Loucy (cell line): ENCODE measurements at regions not wholly inside any gene's neighbourhood (a gene's known extent, or its start where the extent isn't known, plus 50 kb on each side); places are given as distances from the start of the nearest gene placed in this dataset.

Experiments used
- CTCF ChIP-seq: fragments of 200-600 bp; sonication (generic); conservative IDR thresholded peaks from 2 replicates; pipeline ENCODE4 v1.5.1; 2014; ENCODE audit warnings: mild to moderate bottlenecking, antibody characterized with exemption, low read length
- EZH2phosphoT487 ChIP-seq: fragments of 200-600 bp; IDR thresholded peaks from 2 replicates; pipeline ENCODE4 v1.6.1; 2018; ENCODE audit warnings: antibody characterized with exemption, mild to moderate bottlenecking, moderate library complexity, borderline replicate concordance

DNA sequence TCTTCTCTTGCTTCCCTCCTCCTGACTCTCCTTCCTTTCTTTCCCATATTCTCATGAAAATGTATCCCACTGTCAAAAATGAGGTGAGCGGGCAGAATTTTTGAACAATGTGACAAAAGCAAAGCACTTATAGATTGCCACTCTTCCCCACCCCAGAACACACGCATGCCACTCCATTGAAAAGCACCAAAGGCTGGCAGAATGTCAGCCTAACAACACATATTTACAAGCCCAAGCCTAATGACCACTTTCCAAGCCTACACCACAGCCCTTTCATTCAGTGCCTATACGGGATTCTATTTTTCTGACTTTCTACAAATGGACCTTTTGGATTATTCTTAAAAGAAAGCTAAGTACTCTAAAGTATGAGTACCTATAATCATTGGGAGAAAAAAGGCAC, 62.9 kb upstream of the METAP2 start:
- TF ChIP-seq CTCF (no peak), EZH2phosphoT487 (no peak)
